ENCODE measurements at regions not wholly inside any gene's neighbourhood (a gene's known extent, or its start where the extent isn't known, plus 50 kb on each side); places are given as distances from the start of the nearest gene placed in this dataset.

DNA sequence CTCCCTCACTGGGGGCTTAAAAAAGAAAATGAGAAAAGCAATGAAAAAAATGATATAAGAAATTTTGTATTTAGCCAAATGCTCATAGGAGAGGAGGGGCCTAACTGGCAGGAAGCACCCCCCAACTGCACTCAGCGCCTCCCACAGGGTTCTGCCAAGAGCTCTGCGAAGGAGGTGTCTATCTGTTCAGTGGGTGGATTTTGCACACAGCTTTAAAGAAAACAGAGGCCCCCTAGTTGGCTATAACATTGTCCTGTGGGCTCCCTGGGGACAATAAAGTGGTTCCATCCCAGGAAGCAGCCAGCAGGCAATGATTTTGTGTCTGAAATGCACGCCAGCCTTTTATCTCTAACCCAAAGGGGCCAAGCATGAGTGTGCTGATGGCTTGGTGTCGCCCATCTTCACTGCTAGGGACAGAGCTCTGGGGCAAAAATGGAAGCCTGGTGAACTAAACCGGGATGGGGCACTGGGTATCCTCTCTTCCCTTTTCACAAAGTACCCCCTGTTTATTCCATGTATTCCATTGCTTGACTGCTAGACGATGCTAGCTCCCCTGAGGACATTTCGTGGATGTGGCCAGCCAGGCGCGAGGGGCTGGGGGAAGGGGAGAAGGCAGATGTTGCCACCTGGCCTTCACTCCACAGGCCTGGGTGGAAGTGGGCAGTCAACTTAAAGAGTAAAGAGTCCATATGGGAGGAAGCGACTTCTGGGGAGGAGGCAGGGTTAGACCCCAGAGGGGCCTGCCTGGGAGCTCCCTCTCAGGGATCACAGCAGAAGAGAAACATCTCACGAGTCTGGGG lies 205.7 kb downstream of the CYP26B1 start:
- H3K27me3 ChIP-seq (ENCODE audit: insufficient read depth, poor library complexity, severe bottlenecking) = no peaks in the 10 kb centered on the region
- H3K4me3 ChIP-seq (replicated peaks; ENCODE audit: insufficient read depth, low read length) = no peak overlapping the region
- DNase-seq (ENCODE audit: low read depth in 1 of 2, low spot score in 1 of 2) = no peak
- TF ChIP-seq, protein P1, sequence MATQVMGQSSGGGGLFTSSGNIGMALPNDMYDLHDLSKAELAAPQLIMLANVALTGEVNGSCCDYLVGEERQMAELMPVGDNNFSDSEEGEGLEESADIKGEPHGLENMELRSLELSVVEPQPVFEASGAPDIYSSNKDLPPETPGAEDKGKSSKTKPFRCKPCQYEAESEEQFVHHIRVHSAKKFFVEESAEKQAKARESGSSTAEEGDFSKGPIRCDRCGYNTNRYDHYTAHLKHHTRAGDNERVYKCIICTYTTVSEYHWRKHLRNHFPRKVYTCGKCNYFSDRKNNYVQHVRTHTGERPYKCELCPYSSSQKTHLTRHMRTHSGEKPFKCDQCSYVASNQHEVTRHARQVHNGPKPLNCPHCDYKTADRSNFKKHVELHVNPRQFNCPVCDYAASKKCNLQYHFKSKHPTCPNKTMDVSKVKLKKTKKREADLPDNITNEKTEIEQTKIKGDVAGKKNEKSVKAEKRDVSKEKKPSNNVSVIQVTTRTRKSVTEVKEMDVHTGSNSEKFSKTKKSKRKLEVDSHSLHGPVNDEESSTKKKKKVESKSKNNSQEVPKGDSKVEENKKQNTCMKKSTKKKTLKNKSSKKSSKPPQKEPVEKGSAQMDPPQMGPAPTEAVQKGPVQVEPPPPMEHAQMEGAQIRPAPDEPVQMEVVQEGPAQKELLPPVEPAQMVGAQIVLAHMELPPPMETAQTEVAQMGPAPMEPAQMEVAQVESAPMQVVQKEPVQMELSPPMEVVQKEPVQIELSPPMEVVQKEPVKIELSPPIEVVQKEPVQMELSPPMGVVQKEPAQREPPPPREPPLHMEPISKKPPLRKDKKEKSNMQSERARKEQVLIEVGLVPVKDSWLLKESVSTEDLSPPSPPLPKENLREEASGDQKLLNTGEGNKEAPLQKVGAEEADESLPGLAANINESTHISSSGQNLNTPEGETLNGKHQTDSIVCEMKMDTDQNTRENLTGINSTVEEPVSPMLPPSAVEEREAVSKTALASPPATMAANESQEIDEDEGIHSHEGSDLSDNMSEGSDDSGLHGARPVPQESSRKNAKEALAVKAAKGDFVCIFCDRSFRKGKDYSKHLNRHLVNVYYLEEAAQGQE (IDR thresholded peaks at IDR 0.05; ENCODE audit: insufficient replicate concordance, low read depth) = no peak
- TF ChIP-seq GABPA (IDR thresholded peaks at IDR 0.05; ENCODE audit: low read depth) = no peak
- TF ChIP-seq POLR2AphosphoS5 (IDR thresholded peaks at IDR 0.05; ENCODE audit: low read depth) = no peak
- no peak for TF ChIP-seq SPI1 (IDR thresholded peaks at IDR 0.05; ENCODE audit: borderline replicate concordance, low read depth)
- TF ChIP-seq, protein P2, sequence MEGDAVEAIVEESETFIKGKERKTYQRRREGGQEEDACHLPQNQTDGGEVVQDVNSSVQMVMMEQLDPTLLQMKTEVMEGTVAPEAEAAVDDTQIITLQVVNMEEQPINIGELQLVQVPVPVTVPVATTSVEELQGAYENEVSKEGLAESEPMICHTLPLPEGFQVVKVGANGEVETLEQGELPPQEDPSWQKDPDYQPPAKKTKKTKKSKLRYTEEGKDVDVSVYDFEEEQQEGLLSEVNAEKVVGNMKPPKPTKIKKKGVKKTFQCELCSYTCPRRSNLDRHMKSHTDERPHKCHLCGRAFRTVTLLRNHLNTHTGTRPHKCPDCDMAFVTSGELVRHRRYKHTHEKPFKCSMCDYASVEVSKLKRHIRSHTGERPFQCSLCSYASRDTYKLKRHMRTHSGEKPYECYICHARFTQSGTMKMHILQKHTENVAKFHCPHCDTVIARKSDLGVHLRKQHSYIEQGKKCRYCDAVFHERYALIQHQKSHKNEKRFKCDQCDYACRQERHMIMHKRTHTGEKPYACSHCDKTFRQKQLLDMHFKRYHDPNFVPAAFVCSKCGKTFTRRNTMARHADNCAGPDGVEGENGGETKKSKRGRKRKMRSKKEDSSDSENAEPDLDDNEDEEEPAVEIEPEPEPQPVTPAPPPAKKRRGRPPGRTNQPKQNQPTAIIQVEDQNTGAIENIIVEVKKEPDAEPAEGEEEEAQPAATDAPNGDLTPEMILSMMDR (IDR thresholded peaks at IDR 0.05; ENCODE audit: insufficient read depth, low read length) = no peak
- no peak overlapping the region for H3K27ac ChIP-seq (replicated peaks)

DNA sequence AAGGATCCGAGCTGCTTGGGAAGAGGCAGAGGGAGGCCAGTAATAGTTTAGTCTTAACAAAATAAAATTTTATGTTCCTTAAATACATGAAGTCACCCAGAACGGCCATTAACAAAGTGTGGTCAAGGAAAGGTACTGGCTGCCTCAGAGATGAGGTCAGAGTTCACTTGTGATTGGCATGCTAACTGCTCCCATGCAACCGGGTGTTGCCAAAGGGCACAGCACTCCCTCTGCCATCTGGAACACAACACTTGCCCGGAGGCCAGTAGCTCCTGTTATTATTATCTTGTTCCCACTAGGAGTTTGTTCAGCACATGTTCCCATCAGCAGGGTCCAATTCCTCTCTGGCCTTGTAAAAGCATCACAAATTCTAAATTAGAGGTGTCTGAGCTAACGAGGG lies 207.0 kb downstream of the CYP26B1 start:
- H3K27ac ChIP-seq (replicated peaks) = no peak overlapping the region
- TF ChIP-seq POLR2AphosphoS5 (IDR thresholded peaks at IDR 0.05; ENCODE audit: low read depth) (no peak), SPI1 (IDR thresholded peaks at IDR 0.05; ENCODE audit: borderline replicate concordance, low read depth) (no peak), GABPA (IDR thresholded peaks at IDR 0.05; ENCODE audit: low read depth) (no peak)
- TF ChIP-seq, protein P1 (IDR thresholded peaks at IDR 0.05; ENCODE audit: insufficient replicate concordance, low read depth) = no peak
- TF ChIP-seq, protein P2 (IDR thresholded peaks at IDR 0.05; ENCODE audit: insufficient read depth, low read length) = no peak
- no peak for DNase-seq (ENCODE audit: low read depth in 1 of 2, low spot score in 1 of 2)
- H3K27me3 ChIP-seq (ENCODE audit: insufficient read depth, poor library complexity, severe bottlenecking) = no peaks in the 10 kb centered on the region
- no peak overlapping the region for H3K4me3 ChIP-seq (replicated peaks; ENCODE audit: insufficient read depth, low read length)

DNA sequence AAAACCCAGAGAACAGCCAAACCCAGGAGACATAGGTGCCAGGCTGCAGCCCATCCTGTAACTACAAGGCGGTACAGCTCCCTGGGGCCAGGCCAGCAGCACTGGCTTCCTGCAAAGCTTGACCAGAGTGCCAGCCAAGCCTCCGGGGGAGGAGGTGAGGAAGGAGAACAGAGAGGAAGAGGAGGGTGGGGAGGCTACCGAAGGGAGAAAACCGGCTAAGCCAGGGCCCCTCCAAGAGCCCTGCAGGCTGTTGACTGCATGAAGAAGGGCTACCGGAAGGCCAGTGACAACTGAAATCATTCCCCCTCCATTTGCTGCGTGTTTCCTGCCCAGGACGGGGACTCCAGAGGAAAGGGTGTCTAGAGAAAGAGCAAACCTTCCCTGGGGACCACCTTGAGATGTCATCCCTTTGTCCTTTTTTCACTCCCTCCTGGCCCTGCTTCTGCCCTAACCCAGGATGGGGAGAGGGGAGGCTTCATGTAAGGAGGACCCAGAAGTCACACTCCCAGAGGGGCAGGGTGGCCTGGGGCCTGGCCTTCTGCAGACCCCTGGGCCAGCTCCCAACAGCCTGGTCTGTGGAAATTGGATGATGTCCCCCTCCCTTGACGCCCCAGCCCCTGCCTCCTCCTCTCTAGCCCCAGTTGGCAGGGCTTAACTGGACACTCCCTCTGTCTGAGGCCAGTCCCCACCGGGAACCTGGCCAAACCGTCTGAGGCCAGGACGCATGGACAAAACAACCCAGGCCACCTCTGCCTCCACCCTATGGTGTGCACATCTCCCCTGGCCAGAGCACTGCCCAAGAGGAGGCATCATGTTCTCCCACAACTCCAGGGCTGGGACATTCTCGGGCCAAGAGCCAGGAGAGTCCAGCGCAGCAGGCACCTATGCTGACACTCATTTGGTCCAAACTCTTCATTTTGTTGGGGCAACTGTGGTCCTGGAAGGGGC lies 207.8 kb downstream of the CYP26B1 start:
- TF ChIP-seq POLR2AphosphoS5 (IDR thresholded peaks at IDR 0.05; ENCODE audit: low read depth) = no peak
- TF ChIP-seq, protein P1 (IDR thresholded peaks at IDR 0.05; ENCODE audit: insufficient replicate concordance, low read depth) = no peak
- no peaks in the 10 kb centered on the region for H3K27me3 ChIP-seq (ENCODE audit: insufficient read depth, poor library complexity, severe bottlenecking)
- no peak for DNase-seq (ENCODE audit: low read depth in 1 of 2, low spot score in 1 of 2)
- H3K4me3 ChIP-seq (replicated peaks; ENCODE audit: insufficient read depth, low read length) = no peak overlapping the region
- no peak overlapping the region for H3K27ac ChIP-seq (replicated peaks)

All from HL-60 (cell line).